ENCODE measurements at regions not wholly inside any gene's neighbourhood (a gene's known extent, or its start where the extent isn't known, plus 50 kb on each side); places are given as distances from the start of the nearest gene placed in this dataset.

GRCh38 chr9:28662675-28663074 lies 1089.4 kb upstream of the C9orf72 start:
- no peak for DNase-seq

DNA sequence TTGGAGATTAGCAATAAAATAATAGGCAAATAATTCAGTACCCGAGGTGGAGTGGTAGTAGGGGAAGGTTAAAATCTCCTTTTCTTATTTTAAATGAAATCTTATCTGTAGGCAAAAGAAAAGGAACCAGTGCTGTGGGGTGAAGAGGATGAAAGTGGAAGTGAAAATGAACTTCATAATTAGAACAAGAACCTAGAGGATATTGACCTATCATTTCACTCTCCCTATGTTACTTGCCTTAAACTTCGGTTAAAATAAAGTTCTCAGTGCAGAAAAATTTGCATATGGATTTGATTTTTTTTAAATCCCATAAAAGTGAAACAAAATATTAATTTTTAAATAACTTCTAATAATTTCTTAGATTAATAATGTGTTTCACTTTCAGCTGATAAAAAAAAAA lies 1094.9 kb upstream of the C9orf72 start:
- no peak for DNase-seq

GRCh38 chr9:28671000-28671399 lies 1097.7 kb upstream of the C9orf72 start:
- no peak for DNase-seq

DNA sequence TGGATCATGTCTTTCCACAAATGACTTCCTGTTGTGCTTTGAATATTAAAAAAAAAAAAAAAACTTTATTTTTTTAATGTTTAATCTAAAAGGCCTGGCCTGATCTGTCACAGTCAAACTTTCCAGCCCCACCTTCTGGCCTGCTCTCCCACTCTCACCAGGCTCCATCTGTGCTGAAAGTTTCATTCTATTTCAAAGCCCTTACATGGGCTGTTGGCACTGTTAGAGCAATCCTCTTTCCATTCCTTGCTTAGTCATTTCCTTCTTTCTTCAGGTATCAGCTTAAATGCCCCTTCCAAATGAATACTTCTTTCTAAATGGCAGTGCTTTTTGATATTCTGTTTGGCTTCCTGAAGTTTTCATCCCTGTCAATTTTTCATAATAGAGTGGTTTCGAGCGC lies 1104.8 kb upstream of the C9orf72 start:
- DNase-seq: no peak

DNA sequence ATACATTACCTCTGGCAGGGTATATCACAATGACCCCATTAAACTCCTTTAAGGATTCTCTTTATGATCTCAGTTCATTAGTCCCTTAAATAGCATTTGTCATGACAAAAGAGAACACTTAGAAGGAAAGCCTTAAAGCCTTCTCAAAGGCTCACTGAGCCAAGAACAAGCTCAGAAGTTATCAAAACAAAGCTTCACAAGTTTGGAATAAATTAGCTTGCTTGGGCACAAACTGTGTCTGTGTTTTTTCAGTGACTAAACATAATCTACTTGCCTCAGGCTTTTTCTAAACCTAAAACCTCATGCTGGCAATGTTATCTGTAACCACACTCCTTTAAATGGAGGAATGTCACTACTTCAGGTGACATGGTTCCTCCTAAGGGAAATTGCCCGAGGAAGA lies 1114.9 kb upstream of the C9orf72 start:
- no peak for DNase-seq

- DNase-seq: no peak
These were observed 1118.7 kb upstream of the C9orf72 start for GRCh38 chr9:28692012-28692411.

DNA sequence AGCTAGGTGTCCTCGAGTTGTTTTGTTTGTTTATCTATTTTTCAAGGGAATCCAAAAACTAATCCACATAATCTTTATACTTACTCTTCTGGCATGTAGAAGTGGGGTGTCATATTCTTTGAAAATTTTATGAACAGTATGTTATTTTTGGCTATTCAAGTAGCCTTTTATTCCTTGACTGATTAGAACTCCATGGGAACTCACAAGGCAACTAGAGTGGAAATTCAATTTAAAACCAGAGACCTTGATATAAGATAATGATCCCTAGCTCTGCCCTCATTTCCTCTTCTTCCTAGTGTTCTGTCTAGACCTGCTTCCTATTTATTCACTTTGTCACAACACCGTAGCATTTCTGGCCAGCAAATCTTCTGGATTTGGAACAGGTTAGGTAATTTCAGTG lies 1123.7 kb upstream of the C9orf72 start:
- no peak for DNase-seq

- DNase-seq: no peak
These were observed 1126.4 kb upstream of the C9orf72 start for GRCh38 chr9:28699632-28700031.

GRCh38 chr9:28707616-28708015 lies 1134.3 kb upstream of the C9orf72 start:
- no peak for DNase-seq

DNA sequence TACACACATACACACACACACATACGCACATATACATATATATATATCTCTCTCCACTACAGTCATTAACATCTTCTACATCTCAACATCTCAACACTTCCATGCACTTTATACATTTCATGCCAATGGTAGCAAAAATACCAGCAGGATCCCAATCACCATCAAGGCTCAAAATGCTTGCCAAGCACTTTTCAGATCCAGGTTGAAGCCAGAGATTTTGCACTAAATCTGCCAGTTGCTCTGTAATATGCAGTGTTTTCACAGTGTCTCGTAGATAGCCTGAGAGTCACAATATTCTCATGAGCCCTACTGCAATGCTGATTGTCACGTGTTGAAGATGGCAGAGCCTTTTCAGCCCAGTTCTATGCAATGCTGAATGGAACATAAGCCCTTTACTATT lies 1140.9 kb upstream of the C9orf72 start:
- no peak for DNase-seq

DNA sequence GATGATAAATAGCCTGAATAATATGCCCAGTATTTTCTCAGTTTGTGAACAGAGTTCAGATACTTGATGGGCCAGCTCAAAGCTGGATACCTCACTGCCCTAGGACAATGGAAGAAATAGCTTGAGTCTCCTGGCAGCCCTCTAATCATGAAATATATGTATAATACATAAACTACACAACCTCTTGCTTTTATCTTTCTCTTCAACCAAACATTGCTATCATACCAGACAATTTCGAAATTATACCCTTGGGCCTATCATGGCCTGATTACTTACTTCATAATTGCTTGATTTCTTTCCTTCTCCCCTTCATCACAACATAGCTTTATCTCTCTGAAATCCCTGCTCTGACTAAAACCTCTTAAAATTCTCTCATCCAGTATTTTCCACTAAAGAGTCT lies 1144.9 kb upstream of the C9orf72 start:
- DNase-seq: no peak

DNA sequence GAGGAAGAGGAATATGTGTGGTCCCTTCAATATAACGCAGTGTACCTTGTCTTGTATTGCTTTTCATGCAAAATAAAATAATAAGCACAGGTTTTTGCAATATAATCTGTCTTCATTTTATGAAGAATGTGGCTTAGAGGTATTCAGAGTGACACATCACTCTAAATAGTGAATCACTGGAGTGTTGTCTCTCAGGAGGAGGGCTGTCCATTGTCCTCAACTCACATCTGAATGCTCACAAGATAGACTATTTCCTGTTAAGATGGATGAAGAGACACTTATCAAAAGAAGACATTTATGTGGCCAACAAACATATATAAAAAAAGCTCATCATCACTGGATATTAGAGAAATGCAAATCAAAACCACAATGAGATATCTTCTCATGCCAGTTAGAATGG lies 1147.5 kb upstream of the C9orf72 start:
- no peak for DNase-seq

DNA sequence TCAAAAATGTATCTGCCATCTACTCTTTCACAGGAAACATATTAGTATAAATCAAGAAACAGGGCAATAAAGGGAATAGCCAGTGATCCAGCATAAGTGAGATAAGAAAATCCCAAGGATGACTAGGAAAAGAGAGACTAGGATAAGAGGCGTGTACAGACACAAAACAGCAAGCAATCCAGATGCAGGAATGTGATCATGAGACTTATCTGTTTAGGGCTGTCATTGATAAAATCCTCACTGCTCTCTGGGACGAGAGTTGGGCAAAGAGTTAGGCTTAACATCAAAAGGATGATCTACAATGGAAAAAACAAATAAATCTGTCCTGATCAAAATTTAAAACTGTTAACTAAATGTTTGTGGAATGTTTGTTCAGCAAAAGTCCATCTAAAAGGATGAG lies 1156.8 kb upstream of the C9orf72 start:
- DNase-seq: no peak

DNA sequence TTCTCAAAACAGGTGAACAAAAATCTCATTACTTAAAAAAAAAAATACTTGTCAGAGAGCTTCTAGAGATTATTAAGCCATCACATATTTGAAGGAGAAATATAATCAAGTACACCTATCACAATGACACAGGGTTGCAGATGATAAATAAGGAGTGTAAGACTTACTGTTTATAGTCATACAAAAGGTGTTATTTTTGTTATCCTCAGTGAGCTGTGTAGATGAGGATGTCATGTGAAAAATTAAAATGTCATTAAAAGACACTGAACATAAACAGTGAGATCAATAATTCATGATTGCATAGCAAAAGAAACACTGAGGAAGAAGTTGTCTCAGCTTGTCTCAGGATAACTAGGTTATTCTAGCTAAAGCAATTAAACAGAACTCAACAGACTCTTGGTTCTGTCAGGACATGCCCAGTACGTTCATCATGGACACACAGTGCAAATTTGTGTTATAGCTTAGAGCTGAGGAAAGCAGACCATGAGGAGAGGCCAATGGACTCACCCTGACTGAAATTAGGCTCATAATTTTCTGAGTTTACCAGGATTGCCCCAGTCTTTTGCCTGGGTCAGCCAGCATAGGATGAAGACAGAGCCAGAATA lies 1162.6 kb upstream of the C9orf72 start:
- DNase-seq: no peak

DNA sequence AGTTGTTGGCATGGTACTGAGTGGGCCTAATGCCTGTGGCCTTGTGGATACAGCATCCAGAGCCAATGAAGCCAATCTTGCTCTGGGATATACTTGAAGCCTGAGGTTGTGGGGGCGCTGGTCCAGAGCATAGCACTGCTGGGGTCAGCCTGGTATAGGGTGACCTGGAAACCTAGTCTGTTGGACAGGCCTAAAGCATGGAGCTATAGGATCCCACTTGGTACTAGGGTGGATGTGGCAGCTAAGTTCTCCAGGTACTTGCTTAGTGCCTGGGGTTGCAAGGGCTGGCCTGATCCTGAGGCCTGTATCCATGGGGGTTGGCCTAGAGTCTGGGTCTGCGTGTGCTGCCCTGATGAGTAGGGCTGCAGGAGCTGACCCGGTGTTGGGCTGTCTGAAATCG lies 1168.2 kb upstream of the C9orf72 start:
- DNase-seq: no peak

GRCh38 chr9:28747351-28747985 lies 1174.2 kb upstream of the C9orf72 start:
- DNase-seq: no peak

- no peak for DNase-seq
These were observed 1176.9 kb upstream of the C9orf72 start for GRCh38 chr9:28750136-28750535.

DNA sequence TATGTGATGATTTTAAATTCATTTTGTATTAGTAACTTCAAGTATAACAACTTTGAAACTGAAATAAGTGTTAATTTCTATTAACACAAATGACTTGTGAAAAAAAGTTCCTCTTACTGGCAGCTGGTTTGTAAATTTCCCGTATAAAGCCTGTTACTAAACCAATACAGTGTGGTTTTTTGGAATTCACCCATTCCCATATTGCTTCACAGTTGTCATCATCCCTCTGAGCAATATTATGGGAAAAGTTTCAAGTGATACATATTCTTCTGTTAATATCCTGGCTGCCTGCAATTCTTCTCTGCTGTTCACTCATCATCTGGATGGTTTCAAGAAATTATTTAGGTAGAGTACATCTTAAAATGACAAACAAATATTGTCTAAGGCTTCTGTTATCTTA lies 1185.1 kb upstream of the C9orf72 start:
- DNase-seq: no peak

DNA sequence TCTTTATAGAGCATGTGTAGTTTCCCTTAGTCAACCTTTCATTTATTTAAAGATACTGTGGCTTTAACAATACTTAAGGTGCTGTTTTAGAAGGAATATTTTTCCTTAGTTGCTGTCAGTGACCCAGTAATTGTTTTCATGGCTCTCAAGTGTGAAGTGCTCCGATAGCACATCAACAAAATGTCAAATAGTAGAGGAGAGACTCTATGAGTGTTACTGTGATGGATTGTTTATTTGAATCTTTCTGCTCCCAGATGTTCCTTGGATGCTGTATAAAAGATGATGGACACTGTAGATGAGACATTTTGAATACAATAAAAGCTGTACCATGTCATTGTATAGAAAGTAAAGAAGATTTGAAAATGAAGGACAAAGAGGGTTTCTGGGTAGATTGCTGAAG lies 1185.7 kb upstream of the C9orf72 start:
- DNase-seq: no peak

GRCh38 chr9:28762167-28762566 lies 1188.9 kb upstream of the C9orf72 start:
- DNase-seq: no peak

DNA sequence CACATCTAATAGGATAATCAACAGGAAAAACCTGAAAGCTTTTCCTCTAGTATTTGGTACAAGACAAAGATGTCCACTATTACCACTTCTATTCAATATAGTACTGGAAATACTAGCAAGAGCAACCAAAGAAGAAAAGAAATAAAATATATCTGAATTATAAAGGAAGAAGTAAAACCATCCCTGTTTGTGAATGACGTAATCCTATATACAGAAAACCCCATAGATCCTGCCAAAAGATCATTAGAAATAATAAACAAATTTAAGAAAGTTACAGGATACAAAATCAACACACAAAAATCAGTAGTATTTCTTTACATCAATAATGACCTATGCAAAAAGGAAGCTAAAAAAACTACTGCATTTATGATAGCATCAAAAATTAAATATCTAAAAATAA lies 1191.3 kb upstream of the C9orf72 start:
- DNase-seq: no peak

GRCh38 chr9:28770226-28770625 lies 1196.9 kb upstream of the C9orf72 start:
- DNase-seq: no peak

- DNase-seq: no peak
These were observed 1197.5 kb upstream of the C9orf72 start for GRCh38 chr9:28770827-28771226.

DNA sequence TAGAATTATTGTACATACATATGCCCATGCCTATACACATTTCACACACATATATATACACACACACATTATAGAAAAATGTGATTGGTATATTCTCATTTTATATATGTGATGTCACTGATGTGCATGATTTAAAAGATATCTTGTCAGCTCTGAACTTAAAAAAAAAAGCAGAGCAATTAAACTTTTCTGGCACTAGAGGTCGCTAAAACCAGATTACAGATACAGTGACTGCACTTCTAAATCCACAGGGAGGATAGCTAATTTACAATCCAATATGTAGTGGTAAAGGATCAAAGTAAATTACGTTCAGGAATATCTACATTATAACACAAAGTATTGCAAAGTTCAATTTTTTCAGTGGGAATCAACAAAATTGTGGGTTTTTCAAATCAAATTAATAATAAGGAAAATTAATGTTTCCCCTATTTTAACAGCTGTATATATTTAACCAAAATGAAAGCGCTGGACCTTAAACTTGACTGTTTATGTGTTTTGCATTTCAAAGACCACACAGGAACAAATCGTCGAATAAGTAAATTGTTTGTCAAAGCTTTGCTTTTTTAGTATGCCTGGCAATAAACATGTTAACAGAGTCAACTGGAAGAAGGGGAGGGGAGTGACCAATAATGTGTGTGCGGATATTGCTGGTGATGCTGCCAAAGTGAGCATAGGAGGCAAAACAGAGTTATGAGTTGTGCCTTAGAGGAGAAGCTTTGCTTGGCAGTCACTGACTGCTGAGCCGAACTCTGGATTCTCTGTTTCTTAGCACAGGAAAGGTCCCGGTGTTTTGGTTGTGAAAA lies 1201.4 kb upstream of the C9orf72 start:
- DNase-seq: no peak
